CD1c-positive myeloid dendritic cell (primary cell): ENCODE measurements at regions not wholly inside any gene's neighbourhood (a gene's known extent, or its start where the extent isn't known, plus 50 kb on each side); places are given as distances from the start of the nearest gene placed in this dataset.
"Not testable (repeated sequence)": the region's sequence is repeated elsewhere in the genome, so short reads cannot be mapped to it uniquely, and the experiment has no call there.

Source experiments
- DNase-seq: peaks from one replicate; pipeline ENCODE4 v3.0.0-alpha.2; 2016; ENCODE audit errors: extremely low spot score

DNA sequence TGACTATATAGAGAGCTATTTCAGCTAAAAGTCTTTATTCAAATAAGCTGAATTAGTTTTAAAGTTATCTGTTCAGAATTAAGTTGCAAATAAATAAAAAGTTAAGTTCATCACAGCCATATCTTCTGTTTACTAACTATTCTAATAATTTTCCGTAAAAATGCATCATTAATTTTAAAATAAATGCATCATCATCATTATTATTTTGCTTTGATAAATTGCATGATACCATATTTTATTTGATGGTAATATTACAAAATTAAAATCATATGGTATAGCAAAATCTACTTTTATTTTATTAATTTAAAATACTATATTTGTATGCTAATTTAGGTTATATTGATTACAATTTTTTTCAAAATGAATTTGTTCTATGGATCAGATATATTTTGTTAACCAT, 357.3 kb upstream of the NDST4 start:
- DNase-seq = no peak

DNA sequence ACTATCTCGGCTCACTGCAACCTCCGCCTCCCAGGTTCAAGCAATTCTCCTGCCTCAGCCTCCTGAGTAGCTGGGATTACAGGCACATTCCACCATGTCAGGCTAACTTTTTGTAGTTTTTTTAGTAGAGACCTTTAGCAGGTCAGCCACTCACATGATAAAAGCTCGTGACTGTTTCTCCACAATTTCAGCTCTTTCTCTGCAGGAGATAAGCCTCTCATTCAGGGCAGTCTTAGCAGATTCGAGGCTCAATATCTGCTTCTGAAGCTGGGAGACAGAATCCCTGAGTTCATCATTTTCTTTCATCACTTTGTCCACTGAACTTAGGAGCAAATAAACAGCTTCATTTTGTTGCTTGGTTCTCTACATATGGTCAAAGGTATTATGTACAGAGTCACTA, 345.9 kb upstream of the NDST4 start:
- DNase-seq = not testable (repeated sequence)

DNA sequence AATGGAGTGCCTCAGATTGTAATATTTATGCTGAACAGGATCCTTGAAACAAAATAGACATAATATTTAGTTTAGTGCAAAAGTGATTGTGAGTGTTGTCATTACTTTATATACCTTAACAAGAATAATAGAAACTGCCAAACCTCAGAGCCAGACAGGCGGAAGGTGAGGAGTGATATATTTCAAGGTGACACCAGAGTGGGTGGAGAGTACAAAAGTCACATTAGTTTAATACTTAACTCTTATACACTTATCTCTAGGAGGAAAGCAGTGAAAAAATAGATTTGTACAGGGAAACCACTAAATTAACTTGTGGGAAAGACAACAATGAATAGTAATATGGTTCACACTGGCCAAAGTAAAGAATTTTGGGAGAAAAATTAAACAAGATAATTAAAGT, 342.8 kb upstream of the NDST4 start:
- no peak for DNase-seq

DNA sequence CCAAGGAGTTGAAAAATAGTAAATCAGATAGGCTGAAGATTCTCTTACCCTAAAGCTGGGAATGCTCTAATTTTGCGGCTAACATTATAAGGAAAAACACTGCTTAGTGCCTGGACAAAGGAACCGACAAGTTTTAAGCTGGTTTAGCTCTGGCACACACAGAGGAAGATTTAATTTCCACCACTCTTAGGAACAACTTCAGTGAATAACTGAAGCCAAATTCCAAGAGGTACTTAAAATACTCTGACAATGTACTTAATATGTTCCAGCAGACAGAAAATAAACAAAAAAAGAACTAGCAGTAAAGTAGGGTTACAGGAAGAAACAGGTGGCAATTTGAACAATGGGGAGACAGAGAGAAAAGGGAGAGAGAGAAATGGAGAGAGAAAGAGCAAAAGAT, 340.8 kb upstream of the NDST4 start:
- DNase-seq = no peak

DNA sequence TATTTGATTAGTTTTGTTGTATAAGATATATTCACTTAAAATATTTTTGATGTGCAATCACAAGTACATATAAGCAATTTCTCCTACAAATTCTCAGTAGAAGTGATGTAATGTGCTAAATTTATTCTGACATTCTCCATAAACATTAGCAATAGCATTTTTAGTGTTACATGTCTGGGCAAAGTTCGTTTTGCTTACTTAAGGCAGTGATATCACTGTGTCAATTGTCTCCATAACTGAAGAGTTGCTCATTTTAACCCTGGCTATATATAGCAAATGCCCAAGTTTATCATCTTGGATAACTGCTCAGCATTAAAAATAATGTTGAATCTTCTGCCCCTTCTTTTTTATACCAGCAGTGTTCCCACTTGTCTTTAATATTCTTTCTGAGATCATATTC, 340.0 kb upstream of the NDST4 start:
- DNase-seq = no peak

DNA sequence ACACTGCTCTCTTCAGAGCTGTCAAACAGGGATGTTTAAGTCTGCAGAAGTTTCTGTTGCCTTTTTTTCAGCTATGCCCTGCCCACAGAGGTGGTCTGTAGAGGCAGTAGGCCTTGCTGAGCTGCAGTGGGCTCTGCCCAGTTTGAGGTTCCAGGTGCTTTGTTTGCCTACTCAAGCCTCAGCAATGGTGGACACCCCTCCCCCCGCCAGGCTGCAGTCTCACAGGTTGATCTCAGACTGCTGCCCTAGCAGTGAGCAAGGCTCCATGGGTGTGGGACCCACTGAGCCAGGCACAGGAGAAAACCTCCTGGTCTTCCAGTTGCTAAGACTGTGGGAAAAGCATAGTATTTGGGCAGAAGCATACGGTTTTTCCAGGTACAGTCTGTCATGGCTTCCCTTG, 338.8 kb upstream of the NDST4 start:
- not testable (repeated sequence) for DNase-seq

DNA sequence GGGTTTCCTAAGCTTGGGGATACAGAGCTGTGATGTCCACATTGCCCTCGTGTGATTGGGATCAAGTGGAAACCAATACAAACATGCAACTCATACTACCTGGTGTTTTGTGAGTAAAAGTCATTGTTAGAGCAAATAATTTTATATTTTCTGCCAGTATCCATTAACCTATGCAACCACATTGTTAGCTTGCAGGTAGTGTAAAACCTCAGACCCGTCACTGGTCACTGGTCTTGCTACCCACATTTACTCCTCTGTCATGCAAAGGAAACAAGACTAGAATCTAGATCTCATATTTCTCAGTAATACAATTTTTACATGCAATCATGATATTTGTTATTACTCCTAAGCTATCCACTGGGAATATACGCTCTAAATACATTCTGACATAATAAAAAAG, 324.3 kb upstream of the NDST4 start:
- DNase-seq = no peak

DNA sequence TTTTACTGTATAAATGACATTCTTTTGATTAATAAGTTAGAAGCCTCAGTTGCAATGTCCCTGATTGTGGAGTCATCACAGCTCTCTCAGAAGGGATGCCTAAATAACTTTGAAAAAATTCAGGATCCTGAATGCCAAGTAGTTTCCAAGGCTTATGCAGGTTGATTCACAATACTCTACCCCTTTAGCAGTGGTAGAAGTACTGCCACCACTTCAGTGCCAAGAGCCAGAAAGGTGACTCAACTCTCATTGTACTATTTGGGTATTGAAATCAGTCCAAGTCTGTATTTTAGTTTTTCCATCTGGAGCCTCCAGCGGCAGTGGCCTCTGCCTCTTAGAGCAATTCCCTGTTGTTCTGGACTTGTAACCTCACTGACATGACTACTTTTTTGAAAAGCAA, 320.1 kb upstream of the NDST4 start:
- DNase-seq = no peak

DNA sequence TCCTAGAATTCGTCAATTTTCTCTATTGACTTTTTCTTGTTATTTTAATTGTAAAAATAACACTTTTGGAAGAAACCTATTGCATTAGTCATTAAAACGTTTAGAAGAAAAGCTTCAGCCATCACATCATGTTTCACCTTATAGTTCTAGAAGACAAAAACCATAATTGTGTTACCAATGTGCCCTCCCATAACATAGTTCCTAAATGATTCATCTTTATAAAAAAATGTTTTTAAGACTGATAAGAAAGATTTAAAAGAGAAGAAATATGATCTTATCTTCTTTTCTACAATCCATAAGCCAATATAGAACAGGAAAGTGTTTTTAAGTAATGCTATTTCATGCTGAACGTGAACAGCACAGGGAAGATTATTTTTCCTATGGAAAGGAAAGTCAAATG, 316.6 kb upstream of the NDST4 start:
- DNase-seq = no peak

DNA sequence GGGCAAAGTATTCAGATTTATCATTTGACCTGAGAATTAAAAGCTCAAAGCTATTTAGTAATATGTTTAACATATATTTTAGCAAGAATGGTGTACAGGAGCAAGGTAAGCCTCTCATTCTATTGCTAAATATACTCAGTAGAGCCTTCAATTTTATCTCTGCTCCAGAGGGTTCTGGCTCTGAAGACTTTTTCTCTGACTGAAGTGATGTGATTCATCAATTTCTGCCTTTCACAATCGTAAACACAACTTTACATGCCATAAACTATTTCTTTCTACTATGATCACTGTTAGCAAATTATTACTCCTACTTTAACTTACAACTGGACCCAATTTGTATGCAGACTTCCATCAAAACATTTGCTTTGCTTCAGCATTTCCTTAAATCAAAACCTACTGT, 315.0 kb upstream of the NDST4 start:
- DNase-seq = no peak

DNA sequence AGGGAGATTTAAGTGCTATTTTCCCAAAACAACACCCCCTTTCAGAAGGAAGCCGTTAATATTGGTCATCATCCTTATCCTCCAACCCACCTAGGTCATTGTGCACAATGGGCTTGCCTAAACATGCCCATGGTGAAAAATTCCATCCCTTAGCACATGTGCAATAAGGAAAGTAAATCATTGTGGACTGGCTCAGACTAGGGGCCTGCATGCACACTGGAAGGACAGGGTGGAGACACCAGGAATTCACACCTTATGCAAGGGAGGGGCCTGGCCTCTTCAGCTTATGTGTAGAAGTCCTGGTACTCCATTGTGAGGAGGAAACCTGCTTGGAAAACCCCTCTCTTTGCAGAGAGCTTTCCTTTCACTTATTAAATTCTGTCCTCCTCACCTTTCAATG, 311.4 kb upstream of the NDST4 start:
- DNase-seq = no peak

DNA sequence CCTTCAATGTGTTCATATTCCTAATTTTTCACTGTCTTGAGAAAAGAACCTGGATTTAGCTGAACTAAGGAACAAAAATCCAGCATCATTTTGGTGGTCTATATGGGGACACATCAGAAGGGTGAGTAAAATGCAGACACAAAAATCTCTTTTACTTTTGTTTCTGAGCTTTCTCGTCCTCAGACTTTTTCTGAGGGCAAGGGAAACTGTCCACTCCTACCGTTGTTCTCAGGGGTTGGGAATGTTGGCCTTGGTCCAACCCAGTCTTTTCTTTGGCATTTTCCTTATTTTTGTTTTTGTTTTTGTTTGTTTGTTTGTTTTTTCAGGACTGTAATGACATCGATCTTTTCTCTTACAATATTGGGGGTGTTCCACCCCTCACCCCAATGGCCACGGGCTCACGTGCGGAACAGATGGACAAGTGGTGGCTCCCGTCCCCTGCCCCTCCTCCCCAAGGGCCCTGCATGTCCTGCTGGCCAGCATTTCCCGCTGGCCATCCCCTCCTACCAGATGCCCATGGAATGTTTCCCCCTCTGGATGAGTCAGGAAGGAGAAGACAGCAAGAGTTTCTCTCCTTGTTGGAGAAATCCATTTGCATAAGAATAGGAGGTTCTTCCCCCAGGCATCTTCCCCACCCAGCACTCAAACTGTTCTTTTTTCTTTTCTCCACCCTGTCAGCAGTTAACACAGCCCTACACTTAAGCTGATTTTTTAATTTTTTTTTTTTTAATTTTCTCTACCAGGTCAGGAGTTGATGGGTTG, 305.4 kb upstream of the NDST4 start:
- DNase-seq = no peak

DNA sequence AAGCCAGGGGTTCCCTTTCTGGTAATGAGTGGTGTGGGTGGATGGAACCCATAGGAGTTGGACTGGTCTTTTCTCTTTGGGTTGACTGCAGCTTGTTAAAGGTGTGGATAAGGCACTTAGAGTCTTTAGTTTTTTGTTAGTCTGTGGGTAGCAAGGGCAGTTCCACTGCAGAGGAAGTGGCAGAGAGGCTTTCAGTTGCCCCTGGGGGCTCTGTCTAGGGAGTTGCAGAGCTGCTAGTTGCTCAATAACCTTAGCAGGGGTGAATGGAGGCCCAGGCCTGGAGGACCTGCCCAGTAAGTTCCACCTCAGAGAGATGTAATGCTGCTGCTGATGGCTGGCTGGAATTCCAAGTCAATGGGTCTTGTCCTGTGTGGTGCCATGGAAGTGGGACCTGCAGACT, 282.6 kb upstream of the NDST4 start:
- DNase-seq = no peak

DNA sequence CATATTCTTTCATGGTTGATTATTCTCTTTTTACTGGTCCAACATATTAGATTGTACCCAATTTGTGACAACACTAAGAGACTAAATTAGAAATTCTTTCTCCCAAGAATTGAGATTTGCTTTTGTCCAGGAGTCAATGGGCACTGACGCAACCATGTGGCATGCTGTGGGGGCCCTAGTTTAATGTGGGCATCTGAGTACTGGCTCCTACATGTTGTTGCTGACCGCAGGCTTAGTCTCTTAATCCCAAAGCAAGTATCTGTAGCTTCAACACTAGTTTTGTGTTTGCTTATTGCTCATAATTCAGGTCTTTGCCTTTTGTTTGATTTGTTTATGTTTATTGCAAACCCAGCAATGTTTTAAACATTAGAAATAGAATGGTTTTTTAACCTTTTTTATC, 263.4 kb upstream of the NDST4 start:
- no peak for DNase-seq

DNA sequence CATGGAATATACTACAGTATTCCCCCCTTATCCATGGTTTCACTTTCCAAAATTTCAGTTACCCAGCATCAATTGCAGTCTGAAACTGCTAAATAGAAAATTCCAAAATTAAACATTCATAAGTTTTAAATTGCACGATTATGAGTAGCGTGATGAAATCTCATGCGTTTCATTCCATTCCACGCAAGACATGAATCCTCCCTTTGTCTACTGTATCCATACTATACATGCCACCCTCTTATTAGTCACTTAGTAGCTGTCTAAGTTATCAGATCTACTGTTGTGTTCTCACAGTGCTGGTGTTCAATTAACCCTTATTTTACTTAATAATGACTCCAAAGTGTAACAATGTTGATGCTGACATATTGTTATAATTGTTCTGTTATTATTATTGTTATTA, 261.2 kb upstream of the NDST4 start:
- DNase-seq = no peak

DNA sequence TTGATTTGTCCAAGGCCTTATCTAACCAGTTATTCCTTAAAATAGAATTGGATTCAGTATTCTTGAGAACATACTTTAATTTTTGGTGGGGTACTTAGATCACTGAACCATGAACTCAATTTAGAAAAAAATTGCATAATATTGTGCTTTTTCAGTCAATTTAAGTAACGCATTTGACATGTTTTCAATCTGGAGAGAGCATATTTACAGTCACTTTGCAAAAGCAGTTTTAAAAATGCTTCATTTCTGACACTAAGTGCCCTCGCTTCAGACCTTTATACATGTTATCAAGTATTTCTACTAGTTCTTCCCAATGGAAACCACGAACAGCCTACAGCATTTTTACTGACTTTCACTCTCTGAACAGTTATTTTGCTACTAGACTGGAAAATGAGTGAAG, 257.1 kb upstream of the NDST4 start:
- DNase-seq = no peak

DNA sequence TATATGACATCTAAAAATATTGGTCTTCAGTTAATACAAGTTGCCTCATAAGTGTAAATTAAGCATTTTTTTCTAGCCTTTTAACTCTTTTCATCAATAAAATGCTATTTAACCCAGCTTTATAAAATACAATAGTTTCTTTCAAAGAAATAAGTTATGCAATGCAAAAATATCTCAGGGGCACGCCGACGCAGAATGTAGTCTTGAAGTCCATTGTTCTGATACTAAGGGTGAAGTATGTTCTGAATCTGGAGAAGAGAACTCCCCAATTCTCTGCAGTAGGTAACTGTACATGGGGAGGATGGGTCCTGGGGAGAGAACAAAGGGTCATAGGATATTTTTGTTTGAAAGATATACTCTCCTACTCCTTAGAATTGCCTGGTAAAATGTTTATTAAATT, 256.6 kb upstream of the NDST4 start:
- DNase-seq = no peak

DNA sequence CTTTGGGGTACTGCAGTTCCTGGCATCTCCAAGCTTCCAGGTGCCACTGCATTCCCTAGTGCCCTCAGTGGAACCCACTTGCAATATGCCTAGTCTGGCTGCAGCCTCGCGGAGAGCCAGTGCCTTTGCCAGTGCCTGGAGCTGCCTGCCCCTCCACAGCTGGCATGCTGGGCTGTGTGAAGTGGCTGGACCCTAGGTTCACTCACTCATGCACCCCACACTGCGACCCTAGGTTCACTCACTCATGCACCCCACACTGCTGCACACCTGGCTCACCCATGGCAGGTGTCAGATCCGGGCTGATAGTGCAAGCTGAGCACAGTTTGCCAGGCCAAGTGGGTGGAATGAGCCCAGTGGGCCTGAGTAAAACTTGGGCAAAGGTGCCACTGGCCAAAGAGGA, 253.0 kb upstream of the NDST4 start:
- DNase-seq = no peak

DNA sequence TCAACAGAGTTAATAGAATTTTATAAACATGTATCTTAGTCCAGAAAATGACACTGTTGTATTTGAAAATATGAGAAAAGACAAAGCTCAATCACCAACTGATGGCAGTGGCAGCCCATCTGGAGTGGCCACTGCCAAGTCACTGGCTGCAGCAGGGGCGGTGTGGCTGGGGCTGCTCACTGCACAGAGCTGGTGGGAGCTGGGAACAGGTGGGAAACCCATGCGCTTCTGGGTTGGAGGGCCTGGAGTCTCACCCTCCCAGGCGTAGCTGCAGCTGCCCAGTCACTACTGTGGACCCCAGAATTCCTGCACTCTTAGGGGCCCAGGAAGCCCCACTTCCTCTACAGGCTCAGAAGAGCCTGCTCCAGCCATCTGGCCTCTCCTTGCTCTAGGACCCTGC, 251.8 kb upstream of the NDST4 start:
- DNase-seq = no peak

DNA sequence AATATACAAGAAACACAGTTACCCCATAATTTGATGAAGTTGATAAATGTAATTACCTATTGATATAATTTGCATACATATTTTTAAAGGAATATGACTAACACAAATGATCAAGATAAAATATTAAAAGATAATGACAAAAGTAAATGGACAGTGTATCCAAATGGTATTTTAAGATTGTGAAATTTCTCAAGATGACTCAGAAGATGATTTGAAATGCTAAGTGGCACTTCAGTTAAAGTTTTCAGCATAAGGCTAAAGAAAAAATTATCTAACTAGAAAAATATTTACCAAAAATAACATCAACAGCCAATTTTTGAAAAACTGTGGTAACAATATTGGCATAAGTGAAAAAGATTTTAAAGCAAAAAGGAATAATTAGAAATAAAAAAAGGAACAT, 248.4 kb upstream of the NDST4 start:
- no peak for DNase-seq

DNA sequence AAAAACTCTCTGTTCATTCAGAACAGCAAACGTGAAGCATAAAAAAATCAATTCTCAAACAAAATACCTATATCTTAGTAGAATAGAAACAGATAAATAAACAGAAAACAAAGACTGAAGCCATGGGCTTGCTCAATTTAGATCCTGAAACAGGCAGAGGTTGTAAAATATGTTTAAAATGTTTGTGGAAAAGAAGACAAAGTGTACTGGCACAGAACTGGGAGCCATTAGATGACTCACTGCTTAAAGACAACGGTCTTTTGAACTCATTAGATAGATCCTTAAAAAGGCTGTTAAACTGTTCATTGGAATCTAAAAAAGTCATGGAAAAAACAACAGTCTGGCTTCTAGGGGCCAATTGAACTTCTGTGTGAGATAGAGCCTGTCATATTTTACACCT, 247.0 kb upstream of the NDST4 start:
- DNase-seq = no peak

DNA sequence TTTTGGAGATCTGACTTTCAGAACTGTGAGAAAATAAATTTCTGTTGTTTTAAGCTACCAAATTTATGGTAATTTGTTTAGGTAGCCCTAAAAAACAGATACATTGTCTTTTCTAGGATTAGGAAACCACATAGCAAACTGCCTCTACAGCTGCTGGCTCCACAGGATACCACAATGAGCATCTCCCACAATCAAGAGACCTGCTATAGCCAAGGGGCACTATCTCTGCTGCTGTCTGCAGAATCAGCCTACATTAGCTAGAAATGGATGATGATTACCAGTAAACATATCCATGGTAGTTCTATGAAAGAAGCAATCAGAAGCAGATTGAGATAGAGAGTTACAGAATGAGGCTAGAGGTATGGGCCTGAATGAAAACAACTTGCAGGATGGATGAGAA, 244.4 kb upstream of the NDST4 start:
- no peak for DNase-seq

DNA sequence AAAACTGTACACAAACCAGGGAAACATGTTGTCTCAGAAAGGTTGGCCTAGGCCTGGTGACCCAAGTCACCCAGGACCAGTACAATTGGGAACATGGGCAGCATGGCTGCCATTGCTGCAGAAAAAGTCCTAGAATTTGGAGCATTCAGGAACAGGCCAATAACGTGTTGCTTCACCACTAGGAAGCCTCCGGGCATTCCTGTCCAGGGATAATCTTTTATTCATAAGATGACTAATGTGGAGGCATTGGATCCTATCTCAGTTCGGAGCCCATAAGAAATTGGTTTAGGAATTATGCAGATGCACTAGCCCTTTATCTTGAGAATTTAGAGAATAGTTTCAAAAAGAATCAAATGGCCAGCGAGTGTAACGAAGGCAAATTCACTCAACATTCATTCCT, 242.8 kb upstream of the NDST4 start:
- no peak for DNase-seq

DNA sequence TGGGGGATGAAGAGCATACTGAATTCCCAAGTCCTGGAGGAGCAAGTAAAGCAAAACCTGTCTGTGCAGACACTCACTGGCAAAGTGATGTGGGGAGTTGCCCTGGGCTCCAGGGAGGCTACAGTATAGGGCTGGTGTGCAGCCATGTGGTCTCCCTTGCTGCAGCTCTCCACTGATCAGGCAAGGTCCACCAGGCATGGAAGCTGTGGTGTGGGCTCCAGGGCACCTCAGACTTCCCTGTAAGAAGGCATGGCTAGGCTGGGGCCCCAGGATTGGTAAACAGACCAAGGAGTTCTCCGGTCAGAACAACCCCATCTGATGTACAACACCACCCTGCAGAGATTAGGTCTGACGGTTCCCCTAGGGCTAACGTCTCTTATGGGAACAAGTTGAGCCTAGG, 241.9 kb upstream of the NDST4 start:
- DNase-seq = no peak
